GM21529 (cell line): ENCODE measurements at regions not wholly inside any gene's neighbourhood (a gene's known extent, or its start where the extent isn't known, plus 50 kb on each side); places are given as distances from the start of the nearest gene placed in this dataset.
"Not testable (repeated sequence)": the region's sequence is repeated elsewhere in the genome, so short reads cannot be mapped to it uniquely, and the experiment has no call there.

Experiments
- ATAC-seq: cut with Tn5 transposase; IDR thresholded peaks from one replicate; pipeline ENCODE4 v1.9.1; 2021; ENCODE audit not compliant: unreplicated experiment

GRCh38 chr14:43735932-43736331 lies 771.2 kb downstream of the FSCB start:
- ATAC-seq, result no peak

GRCh38 chr14:43729143-43729542 lies 777.9 kb downstream of the FSCB start:
- ATAC-seq, result no peak

GRCh38 chr14:43706900-43707299 lies 800.2 kb downstream of the FSCB start:
- ATAC-seq, result no peak

DNA sequence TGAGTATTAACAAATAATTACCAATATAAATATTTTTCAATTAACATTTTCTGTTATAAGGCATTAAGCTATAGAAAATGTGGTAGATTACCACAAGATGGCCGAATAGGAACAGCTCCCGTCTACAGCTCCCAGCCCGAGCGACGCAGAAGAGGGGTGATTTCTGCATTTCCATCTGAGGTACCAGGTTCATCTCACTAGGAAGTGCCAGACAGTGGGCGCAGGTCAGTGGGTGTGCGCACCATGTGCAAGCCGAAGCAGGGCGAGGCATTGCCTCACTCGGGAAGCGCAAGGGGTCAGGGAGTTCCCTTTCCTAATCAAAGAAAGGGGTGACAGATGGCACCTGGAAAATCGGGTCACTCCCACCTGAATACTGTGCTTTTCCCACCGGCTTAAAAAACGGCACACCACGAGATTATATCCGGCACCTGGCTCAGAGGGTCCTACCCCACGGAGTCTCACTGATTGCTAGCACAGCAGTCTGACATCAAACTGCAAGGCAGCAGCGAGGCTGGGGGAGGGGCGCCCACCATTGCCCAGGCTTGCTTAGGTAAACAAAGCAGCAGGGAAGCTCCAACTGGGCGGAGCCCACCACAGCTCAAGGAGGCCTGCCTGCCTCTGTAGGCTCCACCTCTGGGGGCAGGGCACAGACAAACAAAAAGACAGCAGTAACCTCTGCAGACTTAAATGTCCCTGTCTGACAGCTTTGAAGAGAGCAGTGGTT lies 808.4 kb downstream of the FSCB start:
- not testable (repeated sequence) for ATAC-seq

DNA sequence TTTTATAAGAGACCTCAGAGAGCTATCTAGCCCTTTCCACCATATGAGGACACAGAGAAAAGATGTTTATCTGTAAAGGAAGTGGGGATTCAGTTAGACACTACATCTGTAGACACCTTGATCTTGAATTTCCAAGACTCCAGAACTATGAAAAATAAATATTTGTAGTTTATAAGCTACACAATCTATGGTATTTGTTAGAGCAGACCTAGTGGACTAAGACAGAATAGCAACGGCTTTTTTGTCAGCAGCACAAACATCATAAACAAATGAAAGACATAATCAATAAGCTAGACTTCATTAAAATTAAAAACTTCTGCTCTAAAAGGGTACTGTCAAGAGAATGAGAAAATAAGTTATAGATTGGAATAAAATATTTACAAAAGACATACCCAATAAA lies 810.1 kb downstream of the FSCB start:
- ATAC-seq, result no peak

GRCh38 chr14:43692706-43693105 lies 814.4 kb downstream of the FSCB start:
- no peak for ATAC-seq

- ATAC-seq, result no peak
Observed at GRCh38 chr14:43687921-43688320, 819.2 kb downstream of the FSCB start.

- ATAC-seq, result no peak
Observed at GRCh38 chr14:43677581-43677980, 829.5 kb downstream of the FSCB start.

DNA sequence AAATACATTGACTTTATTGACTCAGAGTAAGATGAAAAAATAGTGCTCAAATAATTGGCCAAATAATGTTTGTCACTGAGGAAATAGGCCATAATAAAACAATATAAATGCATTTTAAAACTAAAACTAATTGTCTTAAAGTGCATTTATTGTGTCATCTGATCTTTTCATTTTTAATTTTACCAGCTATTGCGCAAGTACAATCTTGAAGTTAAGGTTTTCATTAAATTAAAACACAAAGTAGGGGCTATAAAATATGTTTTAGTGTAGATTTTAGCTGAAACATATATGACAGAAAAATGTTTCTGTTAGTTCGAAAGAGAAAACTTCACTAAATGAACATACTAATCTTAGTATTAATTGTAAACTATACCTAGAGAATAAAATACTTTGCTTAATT lies 832.8 kb downstream of the FSCB start:
- ATAC-seq, result no peak

GRCh38 chr14:43671716-43672485 lies 835.2 kb downstream of the FSCB start:
- ATAC-seq, result no peak

- no peak for ATAC-seq
Observed at GRCh38 chr14:43669355-43669754, 837.7 kb downstream of the FSCB start.

DNA sequence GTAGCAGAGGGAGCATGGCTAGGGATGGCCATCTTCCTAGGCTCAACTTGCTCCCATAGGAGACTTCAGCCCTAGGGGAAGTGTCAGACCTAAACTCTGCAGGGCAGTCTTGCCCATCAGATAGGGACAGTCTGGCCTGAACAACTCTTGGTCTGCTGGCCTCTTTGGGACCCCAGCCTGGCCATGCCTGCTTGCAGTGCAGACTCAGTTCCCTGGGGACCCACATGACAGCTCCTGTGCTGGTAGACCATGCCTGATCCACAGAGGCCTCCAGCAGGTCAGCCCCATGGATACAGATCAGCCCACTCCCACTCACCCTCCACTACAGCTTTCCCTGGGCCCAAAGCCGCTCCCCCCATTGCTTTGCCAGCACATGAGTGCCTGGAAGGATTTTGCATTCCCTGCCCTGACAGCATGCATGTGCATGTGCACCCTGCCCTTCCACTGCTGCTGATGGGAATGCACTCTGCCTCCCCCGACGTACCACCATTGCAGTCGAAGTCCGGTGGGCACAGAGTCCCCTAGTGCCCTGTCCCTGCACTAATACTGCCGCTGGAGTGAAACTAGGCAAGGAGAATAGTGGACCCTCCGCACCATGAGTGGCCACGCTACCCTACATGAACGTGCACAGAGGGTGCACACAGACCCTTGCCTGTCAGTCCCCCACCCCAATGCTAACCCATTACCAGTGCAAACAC lies 841.4 kb downstream of the FSCB start:
- ATAC-seq, result no peak

DNA sequence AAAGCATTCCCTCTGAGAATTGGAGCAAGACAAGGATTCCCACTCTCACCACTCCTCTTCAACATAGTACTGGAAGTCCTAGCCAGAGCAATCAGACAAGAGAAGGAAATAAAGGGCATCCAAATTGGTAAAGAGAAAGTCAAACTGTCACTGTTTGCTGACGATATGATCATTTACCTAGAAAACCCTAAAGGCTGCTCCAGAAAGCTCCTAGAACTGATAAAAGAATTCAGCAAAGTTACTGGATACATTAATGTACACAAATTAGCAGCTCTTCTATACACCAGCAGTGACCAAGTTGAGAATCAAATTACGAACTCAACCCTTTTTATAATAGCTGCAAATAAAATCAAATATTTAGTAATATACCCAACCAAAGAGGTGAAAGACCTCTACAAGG lies 851.9 kb downstream of the FSCB start:
- not testable (repeated sequence) for ATAC-seq

DNA sequence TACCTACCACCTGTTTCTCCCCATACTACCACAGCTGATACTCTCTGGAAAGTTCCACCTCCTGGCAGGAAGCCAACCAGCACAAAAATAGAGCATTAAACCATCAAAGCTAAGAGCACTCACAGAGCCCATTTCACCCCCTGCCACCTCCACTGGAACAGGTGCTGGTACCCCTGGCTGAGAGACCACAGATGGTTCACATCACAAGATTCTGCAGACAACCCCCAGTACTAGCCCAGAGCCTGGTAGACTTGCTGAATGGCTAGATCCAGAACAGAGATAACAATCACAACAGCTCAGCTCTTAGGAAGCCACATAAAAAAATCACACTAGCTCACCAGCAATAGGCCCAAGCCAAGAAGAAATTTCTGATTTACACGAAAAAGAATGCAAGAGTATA lies 855.2 kb downstream of the FSCB start:
- no peak for ATAC-seq

GRCh38 chr14:43651185-43651787 lies 855.8 kb downstream of the FSCB start:
- ATAC-seq, result no peak

- ATAC-seq, result no peak
Observed at GRCh38 chr14:43649508-43649907, 857.6 kb downstream of the FSCB start.

DNA sequence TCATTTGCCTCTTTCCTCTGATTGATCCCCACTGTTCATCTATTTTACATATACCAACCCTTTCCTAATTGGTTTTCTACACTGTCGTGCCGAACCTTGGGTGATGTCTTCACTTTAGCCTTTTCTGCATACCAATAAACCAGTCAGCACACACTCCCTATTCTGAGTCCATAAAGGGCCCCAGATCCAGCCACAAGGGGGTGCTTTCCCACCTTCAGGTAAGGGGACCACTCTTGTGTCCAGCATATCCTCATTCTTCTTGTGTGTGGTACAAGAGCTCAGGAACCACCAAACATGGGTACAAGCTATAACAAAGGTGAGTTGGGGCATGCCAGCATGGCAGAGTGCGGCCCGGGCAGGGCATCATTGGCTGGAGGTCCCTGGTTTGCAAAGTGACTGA lies 859.8 kb downstream of the FSCB start:
- ATAC-seq, result no peak

DNA sequence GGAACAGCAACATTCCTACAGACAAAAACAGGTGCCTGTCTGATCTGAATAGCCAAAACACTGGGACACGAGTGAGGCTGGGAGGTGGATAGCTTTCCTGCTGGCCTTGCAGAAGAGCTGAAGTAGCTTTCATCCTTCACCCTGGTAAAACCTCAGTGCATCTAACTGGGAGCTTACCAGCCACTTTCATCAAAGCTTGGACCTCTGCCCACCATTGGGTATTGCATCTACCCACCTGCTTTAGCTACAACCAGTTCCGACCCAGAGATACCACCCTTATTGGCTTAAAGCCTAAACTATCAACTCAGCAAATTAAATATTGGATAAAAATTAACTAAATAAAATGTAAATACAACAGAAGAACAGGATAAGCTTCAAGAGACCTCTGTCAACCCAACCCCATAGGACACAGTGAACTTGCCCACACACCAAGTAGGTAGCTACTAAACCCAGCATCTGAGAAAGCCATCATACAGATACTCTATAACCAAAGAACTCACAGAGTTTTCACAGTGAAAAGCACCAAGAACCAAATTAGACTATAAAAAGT lies 866.3 kb downstream of the FSCB start:
- no peak for ATAC-seq

DNA sequence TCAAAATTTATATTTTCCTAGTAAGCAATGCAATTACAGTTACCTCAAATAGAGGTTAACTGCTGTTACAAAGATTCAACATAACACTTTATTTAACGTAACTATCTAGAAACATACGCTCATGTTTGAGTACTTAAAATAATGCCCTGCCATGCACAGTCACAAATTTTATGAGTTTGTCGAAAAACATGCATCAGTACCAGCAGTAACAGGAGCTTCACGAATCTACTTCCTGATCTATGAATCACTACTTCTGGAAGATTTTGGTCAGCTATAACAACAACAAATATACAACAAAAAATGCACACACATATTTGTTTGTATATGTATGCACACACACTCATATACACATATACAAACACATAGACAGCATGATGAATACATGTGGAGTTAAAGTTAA lies 881.8 kb downstream of the FSCB start:
- ATAC-seq, result no peak

GRCh38 chr14:43621282-43621681 lies 885.8 kb downstream of the FSCB start:
- ATAC-seq, result no peak

GRCh38 chr14:43595096-43595772 lies 911.8 kb downstream of the FSCB start:
- no peak for ATAC-seq
